Dedifferentiated amniotic fluid mesenchymal stem cell (primary cell): ENCODE measurements at regions not wholly inside any gene's neighbourhood (a gene's known extent, or its start where the extent isn't known, plus 50 kb on each side); places are given as distances from the start of the nearest gene placed in this dataset.

Source experiments
- DNase-seq: peaks from one replicate; pipeline ENCODE4 v3.0.0-alpha.2; 2016; ENCODE audit errors: extremely low spot score

DNA sequence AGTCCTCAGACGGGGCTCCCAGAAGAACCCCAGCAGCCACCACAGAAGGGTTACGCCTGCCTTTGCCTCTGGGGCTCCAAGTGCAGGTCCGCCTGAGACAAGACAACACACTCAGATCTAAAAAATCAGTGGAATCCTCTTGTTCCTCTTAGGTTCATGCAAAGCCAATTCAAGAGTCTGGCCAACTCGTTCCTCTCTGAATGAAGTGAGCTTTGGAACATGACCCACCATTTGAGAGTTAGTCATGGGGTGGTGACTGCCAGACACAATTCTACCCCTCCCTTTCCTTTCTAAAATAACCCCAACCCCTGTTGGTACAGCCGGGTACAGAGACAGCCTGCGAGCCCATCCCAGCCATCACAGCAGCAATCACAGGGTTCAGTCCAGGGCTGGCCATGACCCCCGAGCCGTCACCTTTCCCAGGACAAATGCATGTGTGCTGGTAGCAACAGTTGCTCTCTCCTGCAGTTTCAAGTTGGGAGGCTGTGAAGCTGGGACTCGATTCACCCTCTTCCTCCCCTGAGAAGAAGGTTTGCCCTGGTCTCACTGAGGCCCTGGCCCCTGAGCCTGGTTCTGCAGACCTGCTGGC, 183.1 kb upstream of the SH3BP4 start:
- no peak for DNase-seq

DNA sequence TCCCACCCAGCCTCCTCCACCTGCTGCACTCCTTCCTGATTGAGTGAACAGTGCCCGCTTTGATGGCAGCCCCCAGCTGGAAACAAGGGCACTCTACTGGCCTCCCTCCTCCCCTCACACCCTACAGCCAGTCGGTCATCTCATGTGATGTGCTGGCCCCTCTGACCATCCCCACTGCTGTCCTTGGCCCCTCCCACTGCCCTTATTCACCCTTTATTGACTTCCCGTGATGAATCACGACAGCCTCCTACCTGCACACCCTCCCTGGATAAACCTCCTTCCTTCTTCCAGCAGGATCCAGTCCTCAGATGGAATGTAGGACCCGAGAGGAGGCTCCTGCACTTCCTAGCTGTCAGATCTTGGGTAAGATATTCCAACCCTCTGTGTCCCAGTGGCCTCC, 186.5 kb upstream of the SH3BP4 start:
- DNase-seq = no peak

DNA sequence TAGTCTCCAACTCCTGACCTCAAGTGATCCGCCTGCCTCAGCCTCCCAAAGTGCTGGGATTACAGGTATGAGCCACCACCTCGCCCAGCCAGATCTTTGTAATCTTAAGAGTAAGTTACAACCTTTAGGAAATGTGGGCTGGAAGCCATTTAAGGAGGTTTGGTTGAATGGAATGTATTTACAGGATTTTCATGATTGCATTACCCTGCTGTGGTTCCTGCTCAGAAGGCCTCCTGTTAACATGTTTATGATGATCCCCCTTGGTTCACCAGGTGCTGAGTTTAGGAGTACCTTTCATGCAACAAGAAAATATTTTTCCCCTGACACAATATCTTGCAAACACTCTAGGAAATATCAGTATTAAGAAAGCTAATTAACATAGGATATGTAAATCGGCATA, 187.4 kb upstream of the SH3BP4 start:
- DNase-seq = no peak

DNA sequence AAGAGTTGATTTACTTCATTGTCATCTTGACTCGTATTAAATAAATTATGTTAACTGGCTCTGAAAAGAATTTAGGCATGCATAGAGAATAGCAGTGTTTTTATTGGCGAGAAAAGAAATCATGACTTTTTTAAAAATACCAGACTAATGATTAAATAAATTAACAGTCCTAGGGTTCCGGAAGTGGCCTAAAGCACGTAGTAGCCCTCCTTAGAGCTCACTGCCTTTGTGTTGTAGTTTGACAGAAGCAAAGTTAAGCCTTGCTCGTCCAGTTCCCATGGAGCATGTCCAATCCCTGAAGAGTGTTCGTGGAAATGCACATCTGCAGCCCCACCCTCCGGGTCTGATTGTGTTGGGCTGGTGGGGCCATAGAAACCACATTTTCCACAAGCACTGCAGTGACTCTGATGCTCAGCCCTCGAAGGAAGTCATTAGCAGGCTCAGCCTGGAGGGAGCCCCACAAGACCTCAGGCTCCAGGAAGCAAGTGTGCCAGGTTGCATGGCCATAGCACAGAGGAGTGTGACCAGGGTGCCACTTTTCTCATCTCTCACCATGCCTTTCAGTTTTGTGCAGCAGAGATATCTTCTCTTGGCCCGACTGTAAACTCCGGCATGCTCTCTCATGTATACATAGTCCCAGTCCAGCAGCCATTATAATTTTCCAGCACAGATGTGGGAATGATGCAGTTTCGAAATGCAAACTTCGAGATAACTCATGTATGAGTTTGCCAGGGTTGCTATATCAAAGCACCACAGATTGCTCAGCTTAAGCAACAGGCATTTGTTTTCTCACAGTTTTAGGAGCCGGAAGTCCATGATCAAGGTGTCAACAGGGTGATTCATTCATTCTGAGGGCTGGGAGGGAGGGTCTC, 188.6 kb upstream of the SH3BP4 start:
- no peak for DNase-seq

DNA sequence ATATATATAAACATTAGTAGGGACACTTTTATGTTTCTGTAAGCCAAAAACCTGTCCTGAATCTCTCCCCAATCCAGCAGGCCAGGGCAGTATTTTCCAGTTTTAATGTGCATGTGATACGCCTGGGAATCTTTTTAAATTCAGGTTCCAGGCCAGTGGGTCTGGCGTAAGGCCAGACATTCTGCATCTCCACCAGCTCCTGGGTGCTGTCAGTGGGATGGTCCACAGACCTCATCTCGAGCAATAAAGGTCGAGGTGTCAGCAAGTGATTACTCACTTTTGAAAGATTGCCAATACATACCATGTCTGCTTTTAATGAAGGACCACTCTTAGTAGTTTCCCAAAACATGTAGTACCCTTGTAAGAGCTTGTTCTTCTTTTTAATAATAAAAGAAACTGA, 189.9 kb upstream of the SH3BP4 start:
- DNase-seq = no peak

DNA sequence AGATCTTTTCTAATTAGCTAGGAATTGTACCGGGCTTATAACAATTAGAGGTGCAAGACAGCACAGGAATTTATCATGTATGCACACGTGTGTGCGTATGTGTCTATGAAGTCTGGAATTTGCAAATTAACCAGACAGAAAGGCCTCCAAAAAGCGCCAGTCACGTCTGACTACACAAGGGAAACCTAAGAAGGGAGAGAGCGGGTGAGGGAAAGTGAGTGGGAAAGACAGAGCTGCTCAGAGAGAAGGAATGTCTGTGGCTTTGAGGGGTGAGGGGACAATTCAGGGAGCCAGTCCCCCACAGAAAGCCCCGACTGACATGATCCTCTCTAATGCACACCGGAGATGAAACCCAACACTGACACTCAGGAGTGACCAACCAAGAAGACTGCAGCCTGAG, 197.7 kb upstream of the SH3BP4 start:
- no peak for DNase-seq

DNA sequence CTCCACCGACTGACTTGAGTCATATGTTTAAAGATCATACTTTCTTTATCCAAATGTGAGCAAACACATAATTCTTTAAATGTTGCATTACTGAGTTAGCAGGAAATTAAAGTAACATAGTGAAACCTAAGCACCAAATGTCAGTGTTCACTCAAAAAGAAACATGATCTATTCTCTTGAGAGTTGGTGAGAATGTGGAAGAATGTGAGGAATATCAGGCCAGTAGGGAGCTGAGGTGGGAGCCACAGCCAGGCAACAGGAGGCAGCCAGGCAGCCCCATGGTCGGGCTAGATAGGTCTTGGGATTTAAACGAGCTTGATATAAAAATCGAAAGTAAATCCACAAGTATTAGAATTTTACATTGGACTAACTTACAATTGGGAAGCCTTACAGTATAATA, 198.1 kb upstream of the SH3BP4 start:
- no peak for DNase-seq

DNA sequence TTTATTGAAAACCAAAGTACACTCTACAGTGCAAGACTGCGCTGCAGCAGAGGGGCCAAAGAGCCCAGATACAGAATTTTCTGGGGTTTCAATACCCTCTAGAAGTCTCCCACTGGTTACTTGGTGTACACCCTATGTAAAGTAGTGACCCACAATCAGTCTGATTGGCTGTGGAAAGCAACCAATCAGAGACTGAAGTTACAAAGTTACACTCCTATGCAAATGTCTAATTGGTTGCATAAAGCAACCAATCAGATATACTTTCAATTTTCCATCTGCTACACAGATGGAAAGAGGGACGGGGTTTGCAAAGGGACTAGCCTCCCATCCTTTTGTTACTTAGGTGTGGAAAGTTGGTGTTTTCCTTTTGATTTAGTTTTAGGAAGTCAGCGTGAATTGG, 198.9 kb upstream of the SH3BP4 start:
- DNase-seq = no peak

DNA sequence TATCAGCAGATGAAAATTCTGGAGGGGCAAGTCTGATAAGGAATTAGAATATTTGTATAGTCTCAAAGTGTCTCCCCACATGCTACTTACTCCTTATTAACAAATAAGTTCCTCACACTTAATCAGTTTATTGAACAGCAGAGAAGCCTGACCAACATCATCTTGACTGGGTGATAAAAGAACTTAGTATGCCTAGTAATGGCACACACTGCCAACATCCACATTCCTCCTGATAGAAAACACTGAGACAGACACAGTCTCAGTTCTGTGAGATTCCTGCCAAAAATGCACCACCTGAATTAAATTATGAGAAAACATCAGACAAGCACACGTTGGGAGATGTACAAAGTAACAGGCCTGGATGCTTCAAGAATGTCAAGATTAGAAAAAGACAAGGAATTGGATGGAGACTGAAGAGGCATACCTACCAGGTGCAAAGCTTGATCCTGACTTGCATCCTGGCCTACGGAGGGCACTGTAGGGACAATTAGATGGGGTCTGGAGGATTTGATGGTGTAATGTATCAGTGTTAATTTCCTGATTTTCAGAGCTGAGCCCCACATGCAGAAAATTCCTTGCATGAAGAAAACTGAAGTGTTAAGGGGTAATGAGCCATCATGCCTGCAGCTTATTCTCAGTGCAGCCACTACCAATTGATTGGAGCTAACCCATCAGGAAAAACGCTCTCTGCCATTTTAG, 200.4 kb upstream of the SH3BP4 start:
- DNase-seq = no peak

DNA sequence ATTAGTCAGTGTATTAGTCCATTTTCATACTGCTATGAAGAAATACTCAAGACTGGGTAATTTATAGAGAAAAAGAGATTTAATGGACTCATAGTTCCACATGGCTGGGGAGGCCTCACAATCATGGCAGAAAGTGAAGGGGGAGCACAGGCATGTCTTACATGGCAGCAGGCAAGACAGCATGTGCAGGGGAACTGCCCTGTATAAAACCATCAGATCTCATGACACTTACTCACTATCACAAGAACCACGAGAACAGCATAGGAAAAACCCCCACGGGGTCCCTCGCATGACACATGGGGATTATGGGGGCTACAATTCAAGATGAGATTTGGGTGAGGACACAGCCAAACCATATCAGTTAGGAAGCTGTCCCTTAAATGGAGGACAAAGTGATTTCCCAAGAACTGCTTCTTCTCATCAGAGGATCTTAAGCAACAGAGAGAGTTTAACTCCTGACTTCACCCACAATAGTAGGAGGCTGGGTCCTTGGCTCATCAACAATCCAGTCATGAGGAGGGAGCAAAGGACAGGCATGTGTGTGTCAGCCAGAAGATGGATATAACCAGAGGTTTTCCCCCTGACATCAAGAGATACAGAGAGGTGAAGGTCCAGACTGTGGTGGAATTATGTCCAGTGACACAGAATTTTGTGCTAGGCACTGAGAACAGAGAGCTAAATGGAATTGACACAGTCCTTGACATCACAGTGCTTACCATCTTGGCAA, 203.8 kb upstream of the SH3BP4 start:
- no peak for DNase-seq

DNA sequence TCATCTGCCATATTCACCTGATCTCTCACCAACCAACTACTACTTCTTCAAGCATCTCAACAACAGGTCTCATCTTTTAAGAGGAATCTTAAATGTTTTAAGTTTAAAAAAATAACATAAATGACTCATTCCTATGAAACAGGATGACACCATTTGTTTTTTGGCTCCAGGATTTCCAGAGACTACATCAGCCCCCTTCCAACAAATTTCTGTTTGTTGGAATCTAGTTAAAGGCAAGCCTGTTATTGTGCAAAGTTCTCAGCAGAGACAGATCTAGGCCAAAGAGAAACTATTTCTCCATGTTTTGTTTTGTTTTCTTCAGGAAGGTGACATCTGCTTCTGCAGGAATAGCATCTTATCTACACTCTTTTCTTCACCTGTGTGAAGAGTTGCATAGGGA, 204.8 kb upstream of the SH3BP4 start:
- DNase-seq = no peak

DNA sequence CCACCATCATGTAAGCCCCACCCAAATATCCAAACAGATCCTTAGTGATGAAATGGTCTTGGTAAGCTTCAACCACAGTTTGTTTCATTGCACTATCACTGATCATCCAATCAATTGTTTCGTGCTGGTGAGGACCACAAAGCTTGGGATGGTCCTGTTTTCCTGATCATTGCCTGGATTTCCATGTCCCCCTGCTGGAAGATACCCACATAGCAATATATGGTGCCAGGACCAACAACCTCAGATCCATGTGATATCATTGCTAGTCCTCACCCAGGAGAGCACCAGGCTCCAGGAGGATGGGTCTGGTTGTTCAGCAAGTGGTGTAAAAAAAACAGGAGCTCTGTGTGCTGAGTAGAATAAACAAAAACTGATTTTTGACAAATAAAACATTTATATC, 206.5 kb upstream of the SH3BP4 start:
- no peak for DNase-seq

DNA sequence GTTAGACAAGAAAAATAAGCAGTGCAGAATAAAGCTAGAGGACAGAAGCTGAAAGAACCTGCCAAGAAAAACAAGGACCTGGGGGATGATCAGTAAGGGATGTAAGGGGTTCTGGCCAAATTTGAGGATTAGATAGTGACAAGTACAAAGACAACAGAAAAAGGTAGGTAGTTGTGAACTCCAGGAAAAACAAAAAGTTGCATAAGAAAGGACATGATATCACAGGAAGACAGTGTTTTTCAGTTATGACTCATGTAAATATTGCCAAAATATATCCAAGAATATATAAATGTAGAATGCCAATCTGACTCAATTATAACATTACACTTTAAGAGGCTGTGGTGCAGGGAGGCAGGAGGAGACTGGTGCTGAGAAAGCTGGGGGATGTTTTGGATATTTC, 209.8 kb upstream of the SH3BP4 start:
- DNase-seq = no peak

DNA sequence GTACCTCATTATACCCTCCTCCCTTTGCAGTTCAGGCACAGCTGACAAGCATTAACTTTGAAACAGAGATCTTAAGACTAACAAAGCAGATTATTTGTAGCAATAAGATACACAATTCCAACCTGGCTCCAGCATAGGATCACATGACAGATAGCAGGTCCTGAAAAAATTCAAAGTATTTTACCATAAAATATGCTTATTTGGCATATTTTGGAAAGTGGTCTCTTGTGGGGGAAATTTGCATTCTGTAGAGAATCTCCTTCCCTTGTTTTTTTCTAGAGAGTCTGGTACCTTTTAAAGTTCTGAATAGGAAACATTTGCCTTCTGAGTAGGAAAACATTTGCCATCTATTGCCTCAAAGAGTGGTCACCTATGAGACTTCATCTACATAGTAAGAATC, 212.8 kb upstream of the SH3BP4 start:
- no peak for DNase-seq

DNA sequence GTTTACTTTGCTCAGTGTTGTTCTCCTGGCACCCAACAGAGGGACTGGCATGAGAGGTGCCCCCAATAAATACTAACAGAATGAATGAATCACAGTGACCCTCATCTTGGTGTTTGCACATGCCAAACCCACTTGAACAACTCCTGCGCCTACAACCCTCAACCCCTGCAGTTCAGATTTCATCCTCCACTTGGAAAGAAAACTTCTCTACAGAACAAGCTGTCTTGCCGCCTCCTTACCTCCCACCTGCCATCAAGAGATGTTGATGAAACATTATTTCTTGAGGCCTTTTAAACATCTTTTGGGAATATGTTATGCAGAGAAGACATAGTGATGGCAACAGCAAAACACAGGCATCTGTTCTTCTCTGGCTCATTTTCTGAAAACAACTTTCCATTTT, 216.0 kb upstream of the SH3BP4 start:
- no peak for DNase-seq

DNA sequence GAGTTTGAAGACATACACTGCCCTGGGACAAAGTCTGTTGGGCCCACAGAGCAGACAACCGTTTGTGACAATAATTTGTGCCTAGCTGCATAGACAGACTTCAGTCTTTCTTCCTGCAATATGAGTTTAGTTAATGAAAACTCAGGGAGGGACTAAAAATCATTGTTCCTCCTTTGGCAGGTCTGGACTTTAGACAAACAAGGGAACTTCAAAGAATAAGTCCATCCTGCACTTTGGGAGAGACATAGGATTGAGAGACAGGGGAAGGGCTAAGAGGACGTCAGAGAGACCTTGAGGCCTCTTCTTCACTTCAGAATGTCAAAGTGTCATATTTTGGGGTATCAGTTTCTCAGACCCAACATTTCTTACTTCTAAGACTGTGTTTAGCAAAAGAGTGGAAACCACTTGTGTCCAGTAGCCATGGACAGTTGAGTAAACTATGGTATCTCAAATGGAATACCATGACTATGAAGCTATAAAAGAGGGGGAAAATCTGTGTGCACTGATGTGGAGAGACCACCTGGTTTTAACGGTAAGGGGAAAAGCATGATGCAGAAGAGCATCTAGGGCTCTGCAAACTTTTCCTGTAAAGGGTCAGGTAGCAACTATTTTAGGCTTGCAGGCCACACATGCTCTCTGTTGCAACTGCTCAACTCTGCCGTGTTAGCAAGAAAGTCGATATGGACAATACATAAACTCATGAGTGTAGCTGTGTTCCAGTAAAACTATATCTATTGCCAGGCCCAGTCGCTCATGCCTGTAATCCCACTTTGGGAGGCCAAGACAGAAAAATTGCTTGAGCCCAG, 217.8 kb upstream of the SH3BP4 start:
- DNase-seq = no peak

DNA sequence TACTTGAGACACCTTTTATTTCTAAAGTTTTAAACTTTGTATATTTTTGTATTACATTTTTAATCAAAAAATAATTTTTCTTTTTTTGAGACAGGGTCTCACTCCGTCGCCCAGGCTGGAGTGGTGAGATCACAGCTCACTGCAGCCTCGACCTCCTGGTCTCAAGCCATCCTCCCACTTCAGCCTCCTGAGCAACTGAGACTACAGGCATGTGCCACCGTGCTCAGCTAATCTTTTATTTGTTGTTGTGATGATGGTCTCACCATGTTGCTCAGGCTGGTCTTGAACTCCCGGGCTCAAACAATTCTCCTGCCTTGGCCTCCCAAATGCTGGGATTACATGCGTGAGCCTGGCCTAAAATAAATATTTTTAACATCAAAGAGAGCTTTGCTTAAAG, 218.7 kb upstream of the SH3BP4 start:
- no peak for DNase-seq

DNA sequence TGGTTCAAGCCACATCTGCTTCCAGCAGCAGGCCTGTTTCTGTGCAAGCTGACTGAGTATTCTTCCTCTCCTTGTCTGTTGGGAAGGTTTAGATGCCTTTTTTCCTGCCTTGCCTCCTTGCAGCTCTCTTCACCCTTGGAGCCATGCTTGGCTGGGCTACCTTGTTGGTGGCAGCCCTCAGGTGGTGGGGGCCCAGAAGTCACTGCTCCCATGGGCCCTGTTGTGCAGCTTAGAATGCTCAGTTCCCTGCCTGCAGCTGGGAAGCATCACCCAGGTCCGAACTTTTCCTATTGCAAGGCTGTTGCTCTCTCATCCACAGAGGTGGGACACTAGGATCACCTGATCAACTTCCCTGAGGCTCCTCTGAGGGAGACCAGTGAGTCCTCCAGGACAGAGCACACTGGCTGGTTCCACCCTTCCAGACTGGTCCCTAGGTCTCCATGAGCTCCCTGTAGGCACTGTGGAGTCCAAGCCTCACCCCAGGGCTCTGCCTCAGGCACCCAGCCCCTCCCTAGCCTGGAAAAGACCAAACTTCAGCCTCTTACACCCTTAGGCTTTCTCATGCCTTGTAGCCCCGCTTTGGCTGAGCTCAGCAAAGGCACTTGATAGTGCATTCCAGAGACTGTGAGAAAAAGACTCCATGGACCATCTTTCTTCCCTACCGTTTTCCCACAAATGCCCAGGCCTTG, 219.3 kb upstream of the SH3BP4 start:
- DNase-seq = no peak

DNA sequence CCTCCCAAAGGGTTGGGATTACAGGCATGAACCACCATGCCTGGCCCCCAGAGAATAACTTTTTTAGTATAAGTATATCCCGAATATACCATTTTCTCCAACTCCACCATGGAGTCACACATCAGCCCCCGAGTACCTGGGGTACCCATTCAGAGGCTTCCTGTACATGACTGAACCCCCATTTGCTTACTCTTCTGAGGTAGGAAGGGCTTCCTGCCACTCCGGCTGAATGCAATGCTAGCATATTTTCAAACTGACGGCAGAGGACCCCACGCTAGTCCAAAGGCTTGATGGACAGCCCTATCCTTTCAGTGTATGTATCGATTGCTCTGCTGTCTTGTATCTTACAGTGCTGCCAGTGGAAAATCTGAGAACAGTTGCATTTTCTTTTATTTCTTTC, 220.6 kb upstream of the SH3BP4 start:
- DNase-seq = no peak

DNA sequence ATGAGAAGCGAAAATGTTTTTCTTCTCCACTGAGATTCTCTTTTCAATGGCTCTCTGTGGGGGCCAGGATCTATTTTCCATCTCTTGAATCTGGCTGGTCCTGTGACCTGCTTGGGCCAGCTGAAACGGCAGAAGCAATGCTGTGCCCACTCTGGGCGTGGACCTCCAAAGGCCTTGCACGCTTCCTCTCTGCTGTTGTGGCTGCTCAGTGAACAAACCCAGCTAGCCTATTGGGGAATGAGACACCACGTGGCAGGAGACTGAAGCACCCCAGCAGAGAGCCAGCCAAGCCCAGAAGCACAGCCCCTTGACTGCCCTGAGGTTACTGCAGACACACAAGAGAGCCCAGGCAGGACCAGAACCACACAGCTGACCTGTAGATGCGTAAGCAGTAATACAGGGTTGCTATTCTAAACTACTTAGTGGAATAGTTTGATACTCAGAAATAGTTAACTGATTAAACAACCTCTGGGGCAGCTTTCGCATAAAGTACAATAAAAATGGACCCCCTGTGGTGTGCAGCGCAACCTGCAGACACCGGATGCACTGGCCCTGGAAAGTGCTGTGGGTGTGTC, 221.7 kb upstream of the SH3BP4 start:
- no peak for DNase-seq
